GM19372 (cell line): ENCODE measurements at regions not wholly inside any gene's neighbourhood (a gene's known extent, or its start where the extent isn't known, plus 50 kb on each side); places are given as distances from the start of the nearest gene placed in this dataset.

Experiments used
- ATAC-seq: cut with Tn5 transposase; IDR thresholded peaks from one replicate; pipeline ENCODE4 v1.9.1; 2021; ENCODE audit warnings: mild to moderate bottlenecking, low read depth, moderate library complexity; ENCODE audit not compliant: unreplicated experiment

DNA sequence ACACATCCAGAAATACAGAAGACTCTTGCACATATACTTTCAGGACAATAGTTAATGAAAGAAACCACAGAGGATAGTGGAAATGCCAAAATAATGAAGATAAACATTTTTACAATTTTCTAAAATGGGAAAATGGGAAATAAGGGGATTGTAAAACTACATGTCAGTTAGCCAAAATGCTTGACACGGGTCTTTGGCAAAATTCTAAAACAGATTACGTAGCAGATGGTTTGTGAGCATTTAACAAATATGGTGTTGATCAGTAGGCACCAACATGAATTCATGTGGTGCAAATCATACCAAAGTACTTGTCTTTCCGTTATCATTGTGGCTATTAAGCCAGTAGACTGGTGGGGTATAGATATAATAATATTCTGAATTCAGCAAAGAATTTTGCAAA, 348.5 kb upstream of the ROBO1 start:
- no peak for ATAC-seq

DNA sequence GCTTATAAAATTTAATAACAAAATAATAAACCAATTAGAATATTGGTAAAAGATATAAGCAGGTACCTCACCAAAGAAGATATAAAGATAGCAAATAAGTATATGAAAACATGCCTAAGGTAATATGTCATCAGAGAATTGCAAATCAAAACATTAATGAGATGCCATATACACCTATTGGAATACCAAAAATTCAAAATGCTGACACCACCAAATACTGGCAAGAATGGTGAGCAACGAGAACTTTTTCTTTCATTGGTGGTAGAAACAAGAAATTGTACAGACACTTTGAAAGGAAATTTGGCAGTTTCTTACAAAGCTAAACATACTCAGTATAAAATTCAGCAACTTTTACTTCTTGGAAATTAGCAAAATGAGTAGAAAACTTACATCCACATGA, 346.9 kb upstream of the ROBO1 start:
- ATAC-seq, result no peak

DNA sequence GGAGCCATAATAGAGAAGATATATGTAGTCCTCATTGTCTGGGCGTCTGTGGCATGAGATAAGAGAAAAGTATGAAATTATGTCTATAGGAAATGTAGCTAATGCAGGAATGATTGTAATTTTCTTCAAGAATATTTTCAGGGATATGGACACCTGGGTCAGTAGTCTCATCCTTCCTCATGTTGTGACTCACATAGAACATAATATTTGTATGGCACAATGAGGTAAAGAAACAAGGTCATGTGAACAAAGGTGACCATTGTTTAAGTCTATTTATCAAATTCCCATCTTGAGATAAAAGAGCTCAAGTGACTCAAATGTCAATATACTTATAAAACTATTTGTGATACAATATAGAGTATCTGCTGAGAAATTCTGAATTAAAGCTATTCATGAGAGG, 345.5 kb upstream of the ROBO1 start:
- ATAC-seq, result no peak

DNA sequence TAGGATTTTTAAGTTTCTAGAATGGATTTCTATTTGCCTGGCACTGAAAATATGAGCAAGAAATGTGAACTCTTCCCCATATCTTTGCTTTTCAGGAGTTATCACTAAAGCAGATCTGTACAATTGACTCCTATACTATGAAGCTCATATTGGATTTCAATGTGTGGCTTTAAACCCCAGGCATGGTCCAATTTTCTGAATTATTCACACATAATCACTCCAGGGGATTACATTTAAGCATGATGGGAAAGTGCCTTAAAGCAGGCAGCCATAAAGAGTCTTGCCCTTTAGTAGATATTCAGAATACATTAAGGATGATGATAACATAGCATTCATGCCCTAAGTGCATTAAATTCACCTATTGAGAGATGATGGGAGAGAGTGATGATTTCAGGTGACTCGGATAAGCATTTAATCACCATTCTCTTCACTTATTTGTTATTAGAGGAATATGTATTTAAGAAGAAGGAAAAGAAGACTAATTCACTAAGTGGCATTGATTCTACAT, 331.8 kb upstream of the ROBO1 start:
- ATAC-seq, result no peak

DNA sequence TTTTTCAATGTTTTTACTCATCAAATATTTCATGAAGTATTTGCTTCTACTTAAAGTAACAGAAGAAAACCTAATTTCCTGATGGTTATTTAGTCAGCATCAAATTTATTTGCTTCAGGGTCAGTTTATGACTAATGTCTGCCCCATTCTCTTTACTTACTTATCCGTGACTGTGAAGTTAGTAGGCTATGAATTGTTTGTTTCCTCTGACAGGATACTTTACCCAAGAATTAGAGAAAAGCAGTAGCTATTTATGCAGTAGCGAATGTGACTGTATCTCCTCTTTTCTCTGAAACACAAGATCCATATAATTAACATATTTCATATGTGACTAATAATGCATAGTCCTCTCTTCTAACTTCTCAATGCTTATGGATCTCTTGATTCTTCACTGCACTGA, 329.9 kb upstream of the ROBO1 start:
- no peak for ATAC-seq

DNA sequence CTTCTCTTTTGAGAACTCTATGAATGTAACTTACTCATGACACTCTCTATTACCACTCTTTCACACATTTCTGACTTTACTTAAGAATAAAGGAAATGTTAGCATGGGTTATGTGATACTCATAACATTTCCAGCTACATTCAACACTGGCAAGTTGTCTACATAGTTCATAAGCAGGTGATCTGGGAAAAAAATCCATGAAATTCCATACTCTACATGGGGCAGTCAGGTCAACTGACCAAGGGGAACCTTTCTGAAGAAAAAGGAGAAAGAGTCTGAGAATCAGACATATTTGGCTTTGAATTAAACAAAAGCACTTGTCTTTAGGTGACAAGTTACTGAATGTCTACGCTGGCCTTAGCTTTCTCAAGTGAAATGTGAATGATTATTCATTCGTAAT, 329.1 kb upstream of the ROBO1 start:
- ATAC-seq, result no peak

DNA sequence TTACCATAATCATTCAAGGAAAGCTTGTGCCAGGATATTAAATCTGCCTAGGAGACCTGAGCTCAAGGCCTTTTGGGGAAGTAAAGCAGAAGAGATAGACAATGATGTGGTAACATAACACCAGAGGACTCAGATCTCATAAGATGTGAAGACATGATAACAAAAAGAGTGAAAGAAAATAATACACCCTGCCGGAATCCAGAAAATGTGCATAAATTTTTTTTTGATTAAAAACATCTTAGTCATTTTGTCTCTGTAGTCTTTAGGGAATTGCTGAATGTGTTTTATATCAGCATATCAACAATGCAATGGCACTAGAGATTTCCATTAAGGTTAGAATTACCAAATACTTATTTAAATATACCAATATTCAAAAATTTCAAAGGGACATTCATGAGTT, 326.8 kb upstream of the ROBO1 start:
- no peak for ATAC-seq

DNA sequence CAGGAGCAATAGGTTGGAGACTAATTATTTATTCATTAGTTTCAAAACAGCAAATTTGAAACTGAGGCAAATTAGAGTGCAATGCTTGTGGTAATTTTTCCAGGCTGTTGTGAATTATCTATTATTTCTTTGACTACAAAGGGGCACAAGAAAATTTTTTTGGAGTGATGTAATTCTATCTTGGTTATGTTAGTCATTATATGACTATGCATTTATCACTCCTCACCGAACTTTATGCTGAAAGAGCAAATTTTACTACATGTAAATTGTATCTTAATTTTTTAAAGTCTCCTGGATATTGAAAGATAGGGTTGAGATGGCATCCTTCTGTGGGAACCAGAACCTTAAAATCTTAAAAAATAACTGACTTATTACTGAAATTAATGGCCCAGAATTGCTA, 320.0 kb upstream of the ROBO1 start:
- no peak for ATAC-seq

DNA sequence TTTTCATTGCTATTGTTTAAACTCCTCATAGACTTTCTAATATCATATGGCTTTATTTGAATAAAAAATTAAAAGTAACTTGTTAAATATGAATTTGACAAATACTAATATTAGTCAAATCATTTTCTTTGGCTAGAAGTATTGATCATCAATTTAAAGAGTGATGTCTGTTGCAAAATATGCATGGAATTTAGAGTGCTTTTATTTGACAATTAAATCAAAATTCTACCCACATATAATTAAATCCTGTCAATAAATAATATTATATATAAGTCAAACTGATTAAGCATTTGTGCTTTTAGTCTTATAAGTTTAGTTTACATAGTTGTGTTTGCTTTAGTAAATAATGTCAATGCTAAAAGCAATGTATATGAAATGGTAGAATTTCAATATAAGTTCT, 318.6 kb upstream of the ROBO1 start:
- no peak for ATAC-seq

DNA sequence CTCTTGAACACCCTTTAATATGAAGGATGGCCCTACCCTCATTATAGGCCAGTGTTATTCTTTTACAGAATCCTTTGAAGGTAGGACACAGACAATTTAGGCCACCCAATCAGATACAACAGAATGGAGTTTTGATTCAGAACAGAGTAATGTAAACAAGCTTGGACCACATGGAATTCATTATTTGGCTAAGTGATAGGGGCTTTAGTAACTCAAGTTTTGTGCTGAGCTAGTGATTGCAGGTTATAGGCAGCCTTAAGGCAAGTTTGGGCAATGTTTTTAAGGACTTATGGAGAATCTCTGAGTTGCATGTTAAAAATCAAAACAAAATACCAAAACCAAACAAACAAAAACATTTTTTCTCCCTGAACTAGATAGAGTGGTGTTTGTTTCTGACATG, 312.1 kb upstream of the ROBO1 start:
- ATAC-seq, result no peak

DNA sequence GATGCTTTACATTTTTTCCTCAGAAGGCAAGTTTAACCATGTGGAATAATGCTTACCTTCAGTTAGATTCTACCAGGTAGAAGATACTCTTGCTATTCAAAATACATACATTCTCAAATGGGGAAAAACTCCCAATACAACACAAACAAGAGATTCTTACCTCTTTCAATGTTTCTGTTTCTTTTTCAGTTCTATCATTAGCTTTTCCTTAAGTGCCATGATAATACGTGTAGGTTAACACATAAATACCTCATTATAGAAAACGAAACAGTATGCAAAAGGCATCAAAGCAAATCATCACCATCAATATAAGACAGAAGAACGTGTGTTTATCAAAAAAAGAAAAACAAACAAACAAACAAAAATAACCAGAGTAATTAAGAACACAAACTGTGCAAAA, 300.7 kb upstream of the ROBO1 start:
- ATAC-seq, result no peak

DNA sequence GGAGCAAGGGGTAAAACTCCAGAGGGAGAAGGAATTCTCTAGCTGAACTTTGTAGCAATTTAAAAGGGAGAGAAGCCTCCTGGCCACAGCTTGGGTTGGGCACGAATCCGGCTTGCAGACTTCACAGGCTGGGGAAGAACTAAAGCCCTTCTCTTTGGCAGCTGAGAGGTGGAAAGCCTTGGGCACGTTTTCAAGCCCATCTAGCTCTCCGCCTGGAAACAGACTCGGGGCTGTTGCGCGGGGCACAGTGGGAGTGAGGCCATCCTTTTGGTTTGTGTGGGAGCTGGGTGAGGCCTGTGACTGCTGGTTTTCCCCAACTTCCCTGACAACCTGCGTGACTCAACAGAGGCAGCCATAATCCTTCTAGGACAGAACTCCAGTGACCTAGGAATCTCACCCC, 295.7 kb upstream of the ROBO1 start:
- ATAC-seq, result no peak

DNA sequence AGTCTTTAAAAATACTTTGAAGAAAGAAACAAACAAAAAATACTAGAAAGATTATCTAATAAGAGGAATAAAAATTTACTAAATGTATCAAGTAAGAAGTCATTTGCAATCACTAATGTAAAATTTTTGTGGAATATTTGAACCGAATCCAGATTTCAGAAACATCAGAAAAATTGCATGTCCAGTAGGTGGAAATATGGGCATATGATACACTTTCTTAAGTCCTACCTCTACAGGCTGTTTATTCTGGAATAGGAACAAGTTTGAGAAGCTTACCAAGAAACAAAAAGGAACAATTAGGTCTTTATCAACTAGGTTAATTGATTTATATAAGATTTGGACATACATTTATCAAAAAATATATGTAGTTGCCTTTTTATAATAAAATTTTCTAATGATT, 292.9 kb upstream of the ROBO1 start:
- ATAC-seq, result no peak

DNA sequence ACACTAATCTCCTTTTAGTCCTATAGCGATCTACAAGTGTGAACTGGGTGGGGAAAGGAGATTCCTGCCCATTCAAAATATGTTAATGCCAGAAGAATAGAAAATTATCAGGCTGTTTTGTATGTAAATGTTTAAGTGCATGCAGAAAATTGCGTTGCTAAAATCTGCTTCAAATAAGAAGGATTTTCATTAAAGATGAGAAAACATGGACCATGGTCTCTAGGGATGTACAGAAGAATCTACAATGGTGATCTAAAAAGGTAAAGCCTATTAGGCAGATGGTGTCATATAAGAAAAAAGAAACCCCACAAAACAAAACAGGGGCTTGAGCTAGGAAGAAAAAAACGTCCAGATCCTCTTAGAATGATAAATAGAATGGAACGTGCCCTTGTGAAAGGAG, 287.5 kb upstream of the ROBO1 start:
- no peak for ATAC-seq

DNA sequence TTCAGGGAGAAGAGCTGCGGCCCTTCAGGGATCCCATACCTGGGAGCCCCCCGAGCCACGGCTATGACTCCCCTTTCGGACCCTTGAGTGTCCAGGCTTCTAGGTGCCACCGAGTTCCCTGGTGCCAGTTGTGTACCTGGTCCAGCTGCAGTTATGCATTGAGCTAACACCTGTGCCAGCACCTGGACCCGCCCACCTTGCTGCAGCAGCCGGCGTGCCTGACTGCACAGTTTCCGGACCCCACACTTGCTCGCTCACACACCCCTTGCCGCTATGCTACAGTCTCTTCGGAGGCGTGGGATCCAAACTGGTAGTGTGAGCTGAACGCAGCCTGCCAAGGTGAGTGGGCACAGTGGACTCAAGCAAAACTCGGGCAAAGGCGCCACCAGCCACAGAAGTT, 284.5 kb upstream of the ROBO1 start:
- ATAC-seq, result no peak

DNA sequence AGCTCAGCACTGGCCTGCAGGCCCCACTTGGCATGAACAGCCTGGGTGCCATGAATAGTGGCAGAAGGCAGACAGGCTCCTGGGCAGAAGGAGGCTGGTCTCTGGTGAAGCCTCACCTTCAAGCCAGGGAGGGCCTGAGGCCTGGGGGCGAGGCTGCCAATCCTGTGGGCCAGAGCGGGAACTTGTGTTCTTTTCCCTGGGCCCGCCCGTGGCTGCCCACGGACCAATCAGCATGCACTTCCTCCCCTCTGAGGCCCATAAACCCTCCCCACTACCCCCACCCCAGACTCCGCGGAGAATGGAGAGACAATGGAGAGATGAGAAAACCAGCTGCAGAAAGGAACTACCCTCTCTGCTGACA, 283.8 kb upstream of the ROBO1 start:
- ATAC-seq, result no peak

DNA sequence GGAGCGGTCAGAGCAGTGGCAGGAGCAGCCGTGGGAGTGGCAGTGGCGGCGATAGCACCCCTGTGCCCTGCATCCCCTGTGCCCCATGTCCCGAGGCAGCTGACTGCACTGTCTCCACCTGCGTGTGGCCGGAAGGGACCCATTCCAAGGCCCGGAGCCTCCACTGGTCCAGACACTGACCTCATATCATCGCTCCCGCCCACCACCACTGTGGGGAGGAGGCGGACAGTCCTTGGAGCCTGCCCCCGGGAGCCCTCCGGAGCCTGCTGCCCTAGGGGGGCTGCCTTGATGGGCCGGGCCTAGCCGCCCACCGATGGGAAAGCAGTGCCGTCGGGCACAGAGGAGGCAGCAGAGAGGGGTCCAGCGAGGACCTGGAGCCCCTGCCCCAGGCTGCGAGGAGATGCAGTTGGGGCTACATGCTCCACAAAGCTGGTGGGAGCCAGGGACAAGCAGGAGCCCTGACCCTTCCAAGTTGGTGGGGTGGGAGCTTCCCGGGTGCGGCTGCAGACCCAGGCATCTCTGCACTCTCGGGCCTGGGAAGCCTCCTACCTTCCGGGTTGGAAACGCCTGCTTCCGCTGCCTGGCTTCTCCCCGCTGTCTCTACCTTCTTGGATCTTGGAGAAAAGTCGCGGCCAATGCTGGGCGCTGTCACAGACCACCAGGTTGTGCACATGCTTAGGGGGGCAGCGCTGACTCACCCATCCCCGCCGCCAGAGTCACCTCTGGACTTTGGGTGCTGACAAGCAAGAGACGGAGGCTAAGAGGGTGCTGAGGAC, 283.2 kb upstream of the ROBO1 start:
- no peak for ATAC-seq

DNA sequence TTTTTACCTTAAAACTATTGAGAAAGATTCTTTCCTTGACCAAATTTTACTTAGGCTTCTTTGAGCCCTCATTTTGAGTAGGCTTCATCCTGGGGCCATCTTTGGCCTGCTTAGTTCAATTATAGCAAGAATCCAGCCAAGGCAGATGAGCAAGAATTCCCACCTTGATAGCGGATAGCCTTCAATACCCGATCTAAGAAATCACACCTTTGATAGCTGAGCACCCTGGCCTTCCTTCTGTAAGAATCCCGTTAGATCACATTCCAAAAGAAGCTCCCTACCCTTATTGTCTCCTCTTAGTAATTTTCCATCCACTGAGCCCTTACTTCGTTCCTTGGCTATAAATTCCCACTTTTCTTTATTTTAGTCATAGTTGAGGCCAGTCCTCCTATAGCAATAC, 275.4 kb upstream of the ROBO1 start:
- no peak for ATAC-seq

DNA sequence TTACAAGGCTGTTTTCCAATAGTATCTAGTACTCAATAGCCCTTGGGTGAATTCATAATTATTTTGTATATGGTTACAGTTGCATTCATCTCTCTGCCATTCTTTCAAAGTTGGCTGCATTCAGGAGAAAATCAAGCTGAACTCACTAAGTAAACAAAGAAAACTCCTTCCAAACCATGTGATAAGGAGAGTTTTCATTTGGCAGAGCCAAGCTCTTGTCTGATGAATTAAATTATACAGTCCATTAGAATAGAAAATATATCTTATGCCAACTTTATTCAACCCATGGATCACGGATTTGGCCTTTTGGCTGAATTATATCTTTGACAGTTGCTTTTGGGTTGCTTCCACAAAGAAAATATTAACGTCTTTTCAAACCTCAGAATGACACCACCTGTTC, 272.3 kb upstream of the ROBO1 start:
- ATAC-seq, result no peak

DNA sequence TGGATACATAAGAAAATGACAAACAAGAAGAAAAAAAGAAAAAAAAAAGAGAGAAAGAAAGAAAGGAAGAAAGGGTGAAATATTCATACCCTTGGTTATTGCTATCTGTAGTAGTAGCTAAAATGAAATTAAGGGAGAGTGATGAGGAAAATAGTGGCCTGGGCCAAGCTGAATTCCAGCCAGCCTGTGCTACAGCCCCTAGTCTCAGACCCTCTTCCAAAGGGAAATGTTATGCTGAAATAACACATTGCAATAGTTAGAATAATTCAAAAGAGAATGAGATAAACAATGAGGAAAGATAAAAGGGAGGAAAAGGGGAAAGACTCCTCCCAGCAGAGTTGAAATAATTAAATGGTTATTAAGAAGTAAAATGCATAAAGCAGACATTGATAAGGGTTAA, 268.4 kb upstream of the ROBO1 start:
- ATAC-seq, result no peak

DNA sequence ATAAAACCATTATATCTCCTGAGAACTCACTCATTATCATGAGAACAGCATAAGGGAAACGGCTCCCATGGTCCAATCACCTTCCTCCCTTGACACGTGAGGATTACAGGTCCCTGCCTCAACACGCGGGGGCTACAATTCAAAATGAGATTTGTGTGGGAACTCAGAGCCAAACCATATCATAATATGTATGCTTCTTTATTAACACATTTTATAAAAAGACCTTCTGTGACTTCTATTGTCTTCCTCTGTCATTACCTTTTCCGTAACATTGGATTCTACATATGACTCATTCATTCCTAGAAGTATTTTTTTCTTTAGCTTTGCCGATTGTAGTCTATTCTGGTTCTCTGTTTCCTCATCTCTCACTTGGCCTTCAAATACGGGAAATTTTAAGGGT, 267.2 kb upstream of the ROBO1 start:
- no peak for ATAC-seq

DNA sequence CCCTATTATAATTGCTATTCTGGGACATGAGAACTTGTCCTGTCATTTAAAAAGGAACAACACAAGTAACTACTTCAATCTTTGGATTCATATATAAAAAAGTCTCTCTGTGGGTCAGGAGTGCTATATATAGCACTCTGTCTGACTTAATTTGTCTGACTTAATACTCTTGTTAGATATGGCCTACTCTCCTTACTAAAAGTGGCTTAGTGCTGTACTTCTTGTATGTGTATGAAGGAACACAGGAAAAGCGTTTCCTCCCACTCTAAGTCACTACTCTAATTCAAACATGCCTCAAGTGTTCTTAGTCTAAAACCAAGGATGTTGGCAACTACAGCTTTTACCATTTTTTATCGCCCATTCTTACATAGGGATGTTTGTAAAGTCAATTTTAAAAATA, 255.2 kb upstream of the ROBO1 start:
- ATAC-seq, result no peak

DNA sequence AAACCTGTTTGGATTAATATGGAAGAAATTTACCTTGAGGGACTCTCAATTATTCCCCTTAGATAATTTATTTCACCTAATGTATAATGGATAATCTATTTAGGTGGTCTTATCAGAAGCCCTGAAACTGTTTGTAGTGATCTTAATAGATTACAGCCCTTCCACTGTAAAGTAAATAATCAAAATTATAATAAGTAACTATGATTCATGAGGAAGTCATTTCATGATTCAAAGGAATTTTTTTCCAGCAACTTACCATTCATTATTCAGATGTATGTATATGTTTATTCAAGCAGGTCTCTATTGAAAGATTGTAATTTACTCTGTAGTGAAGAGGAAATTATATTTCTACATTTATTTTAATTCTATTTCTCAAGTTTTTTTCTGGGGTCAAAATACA, 250.6 kb upstream of the ROBO1 start:
- ATAC-seq, result no peak
